Mesothelial cell of epicardium (in vitro differentiated cells): ENCODE measurements at regions not wholly inside any gene's neighbourhood (a gene's known extent, or its start where the extent isn't known, plus 50 kb on each side); places are given as distances from the start of the nearest gene placed in this dataset.
"Not testable (repeated sequence)": the region's sequence is repeated elsewhere in the genome, so short reads cannot be mapped to it uniquely, and the experiment has no call there.

Experiments
- DNase-seq, 2 experiments: peaks; one replicate each; pipeline ENCODE4 v3.0.0; 2021; ENCODE audit warnings: low spot score in 2 of 2; ENCODE audit not compliant: unreplicated experiment in 2 of 2
- H3K27ac Mint-ChIP-seq: 2 replicates; pipeline ENCODE4 v1.8.0; 2021; ENCODE audit warnings: mixed read lengths
- H3K27me3 Mint-ChIP-seq: 2 replicates; pipeline ENCODE4 v1.8.0; 2021; ENCODE audit warnings: low read depth, mixed read lengths
- H3K36me3 Mint-ChIP-seq: 2 replicates; pipeline ENCODE4 v1.8.0; 2021; ENCODE audit warnings: mixed read lengths
- H3K4me1 Mint-ChIP-seq: 2 replicates; pipeline ENCODE4 v1.8.0; 2021; ENCODE audit warnings: mixed read lengths
- H3K4me3 Mint-ChIP-seq: 2 replicates; pipeline ENCODE4 v1.8.0; 2021; ENCODE audit warnings: mild to moderate bottlenecking, moderate library complexity, mixed read lengths
- H3K9me3 Mint-ChIP-seq: 2 replicates; pipeline ENCODE4 v1.8.0; 2021; ENCODE audit warnings: mixed read lengths
- TF ChIP-seq, protein P1 (sequence below): fragments of 200-600 bp; sonication (generic); IDR thresholded peaks from one replicate; pipeline ENCODE4 v1.5.0; 2021; ENCODE audit warnings: antibody characterized with exemption; ENCODE audit not compliant: unreplicated experiment

DNA sequence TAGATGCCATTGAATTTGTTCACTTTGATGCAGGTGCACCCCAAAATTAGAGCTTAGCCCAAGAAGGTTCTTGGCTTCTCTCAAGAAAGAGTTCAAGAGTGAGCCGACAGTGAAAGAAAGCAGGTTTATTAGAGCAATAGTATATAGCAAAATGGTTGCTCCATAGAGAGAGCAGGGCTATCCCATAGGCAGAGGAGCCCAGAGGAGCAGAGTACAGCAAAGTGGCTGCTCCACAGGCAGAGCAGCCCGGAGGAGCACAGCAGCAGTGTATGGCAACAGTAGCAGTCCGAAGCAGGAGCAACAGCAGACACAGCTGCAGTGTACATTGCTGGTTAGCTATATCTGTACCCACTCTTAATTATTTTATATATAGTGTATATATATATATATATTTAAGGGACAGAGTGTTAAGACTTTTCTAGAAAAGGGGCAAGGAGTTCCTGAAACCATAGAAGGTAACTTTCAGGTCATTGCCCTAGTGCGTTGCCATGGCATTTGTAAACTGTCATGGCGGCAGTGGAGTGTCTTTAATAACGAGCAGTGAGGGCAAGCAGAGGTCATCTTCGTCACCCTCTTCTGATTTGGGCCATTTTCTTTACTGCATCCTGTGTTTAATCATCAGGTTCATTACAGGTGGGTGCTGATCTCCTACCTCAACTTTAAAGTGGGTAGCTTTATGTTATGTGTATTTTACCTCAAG is 222.7 kb downstream of the CYB561 start:
- Mint-ChIP-seq H3K27me3 (no peaks in the 10 kb centered on the region), H3K4me3 (no peak overlapping the region), H3K4me1 (no peaks in the 10 kb centered on the region), H3K36me3 (peaks cover 11% of the 10 kb centered on the region), H3K27ac (no peak overlapping the region), H3K9me3 (peaks cover 13% of the 10 kb centered on the region)
- DNase-seq, result no peak
- TF ChIP-seq, protein P1, sequence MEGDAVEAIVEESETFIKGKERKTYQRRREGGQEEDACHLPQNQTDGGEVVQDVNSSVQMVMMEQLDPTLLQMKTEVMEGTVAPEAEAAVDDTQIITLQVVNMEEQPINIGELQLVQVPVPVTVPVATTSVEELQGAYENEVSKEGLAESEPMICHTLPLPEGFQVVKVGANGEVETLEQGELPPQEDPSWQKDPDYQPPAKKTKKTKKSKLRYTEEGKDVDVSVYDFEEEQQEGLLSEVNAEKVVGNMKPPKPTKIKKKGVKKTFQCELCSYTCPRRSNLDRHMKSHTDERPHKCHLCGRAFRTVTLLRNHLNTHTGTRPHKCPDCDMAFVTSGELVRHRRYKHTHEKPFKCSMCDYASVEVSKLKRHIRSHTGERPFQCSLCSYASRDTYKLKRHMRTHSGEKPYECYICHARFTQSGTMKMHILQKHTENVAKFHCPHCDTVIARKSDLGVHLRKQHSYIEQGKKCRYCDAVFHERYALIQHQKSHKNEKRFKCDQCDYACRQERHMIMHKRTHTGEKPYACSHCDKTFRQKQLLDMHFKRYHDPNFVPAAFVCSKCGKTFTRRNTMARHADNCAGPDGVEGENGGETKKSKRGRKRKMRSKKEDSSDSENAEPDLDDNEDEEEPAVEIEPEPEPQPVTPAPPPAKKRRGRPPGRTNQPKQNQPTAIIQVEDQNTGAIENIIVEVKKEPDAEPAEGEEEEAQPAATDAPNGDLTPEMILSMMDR, result no peak

DNA sequence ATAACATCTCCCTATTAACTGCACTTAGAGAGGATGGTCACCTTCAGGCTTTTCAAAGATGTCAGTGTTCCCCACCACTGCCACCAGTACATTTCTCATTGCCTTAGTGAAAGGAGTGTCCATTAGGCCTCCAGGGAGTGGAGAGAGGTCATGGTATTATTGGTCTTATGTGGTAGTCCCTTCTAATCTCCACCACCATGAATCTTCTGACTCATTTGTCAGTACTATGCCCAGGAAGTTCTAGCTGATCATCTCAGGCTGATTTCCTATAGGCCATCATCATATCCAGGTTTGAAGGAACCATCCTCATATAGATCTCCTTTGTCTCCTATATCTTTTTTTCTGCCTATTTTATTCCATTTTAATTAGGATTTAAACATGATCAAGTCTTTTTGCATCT is 221.5 kb downstream of the CYB561 start:
- no peak overlapping the region for H3K27ac Mint-ChIP-seq
- DNase-seq, result no peak
- no peak overlapping the region for H3K4me3 Mint-ChIP-seq
- H3K4me1 Mint-ChIP-seq, result no peaks in the 10 kb centered on the region
- H3K36me3 Mint-ChIP-seq, result peaks cover 20% of the 10 kb centered on the region
- TF ChIP-seq, protein P1, result no peak
- H3K27me3 Mint-ChIP-seq, result no peaks in the 10 kb centered on the region
- peaks cover 24% of the 10 kb centered on the region for H3K9me3 Mint-ChIP-seq

DNA sequence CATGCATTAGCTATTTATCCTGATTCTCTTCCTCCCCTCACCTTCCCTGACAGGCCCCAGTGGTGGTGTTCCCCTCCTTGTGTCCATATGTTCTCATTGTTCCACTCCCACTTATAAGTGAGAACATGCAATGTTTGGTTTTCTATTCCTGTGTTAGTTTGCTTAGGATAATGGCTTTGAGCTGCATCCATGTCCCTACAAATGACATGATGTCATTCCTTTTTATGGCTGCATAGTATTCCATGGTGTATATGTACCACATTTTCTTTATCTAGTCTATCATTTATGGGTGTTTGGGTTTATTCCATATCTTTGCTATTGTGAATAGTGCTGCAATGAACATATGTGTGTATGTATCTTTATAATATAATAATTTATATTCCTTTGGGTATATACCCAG is 219.4 kb downstream of the CYB561 start:
- H3K4me1 Mint-ChIP-seq, H3K27ac Mint-ChIP-seq, DNase-seq, H3K27me3 Mint-ChIP-seq, H3K4me3 Mint-ChIP-seq: not testable (repeated sequence)
- peaks cover 37% of the 10 kb centered on the region for H3K36me3 Mint-ChIP-seq
- peaks cover 42% of the 10 kb centered on the region for H3K9me3 Mint-ChIP-seq

DNA sequence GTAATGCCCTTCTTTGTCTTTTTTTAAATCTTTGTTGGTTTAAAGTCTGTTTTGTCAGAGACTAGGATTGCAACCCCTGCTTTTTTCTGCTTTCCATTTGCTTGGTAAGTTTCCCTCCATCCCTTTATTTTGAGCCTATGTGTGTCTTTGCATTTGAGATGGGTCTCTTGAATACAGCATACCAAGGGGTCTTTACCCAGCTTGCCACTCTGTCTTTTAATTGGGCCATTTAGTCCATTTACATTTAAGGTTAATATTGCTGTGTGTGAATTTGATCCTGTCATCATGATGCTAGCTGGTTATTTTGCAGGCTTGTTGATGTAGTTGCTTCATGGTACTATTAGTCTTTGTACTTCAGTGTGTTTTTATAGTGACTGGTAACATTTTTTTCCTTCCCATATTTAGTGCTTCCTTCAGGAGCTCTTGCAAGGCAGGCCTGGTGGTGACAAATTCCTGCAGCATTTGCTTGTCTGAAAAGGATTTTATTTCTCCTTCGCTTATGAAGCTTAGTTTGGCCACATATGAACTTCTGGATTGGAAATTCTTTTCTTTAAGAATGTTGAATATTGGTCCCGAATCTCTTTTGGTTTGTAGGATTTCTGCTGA is 215.0 kb downstream of the CYB561 start:
- H3K36me3 Mint-ChIP-seq, result peaks cover 51% of the 10 kb centered on the region
- not testable (repeated sequence) for H3K4me1 Mint-ChIP-seq, H3K27ac Mint-ChIP-seq, DNase-seq, H3K4me3 Mint-ChIP-seq, H3K27me3 Mint-ChIP-seq
- peaks cover 52% of the 10 kb centered on the region for H3K9me3 Mint-ChIP-seq

DNA sequence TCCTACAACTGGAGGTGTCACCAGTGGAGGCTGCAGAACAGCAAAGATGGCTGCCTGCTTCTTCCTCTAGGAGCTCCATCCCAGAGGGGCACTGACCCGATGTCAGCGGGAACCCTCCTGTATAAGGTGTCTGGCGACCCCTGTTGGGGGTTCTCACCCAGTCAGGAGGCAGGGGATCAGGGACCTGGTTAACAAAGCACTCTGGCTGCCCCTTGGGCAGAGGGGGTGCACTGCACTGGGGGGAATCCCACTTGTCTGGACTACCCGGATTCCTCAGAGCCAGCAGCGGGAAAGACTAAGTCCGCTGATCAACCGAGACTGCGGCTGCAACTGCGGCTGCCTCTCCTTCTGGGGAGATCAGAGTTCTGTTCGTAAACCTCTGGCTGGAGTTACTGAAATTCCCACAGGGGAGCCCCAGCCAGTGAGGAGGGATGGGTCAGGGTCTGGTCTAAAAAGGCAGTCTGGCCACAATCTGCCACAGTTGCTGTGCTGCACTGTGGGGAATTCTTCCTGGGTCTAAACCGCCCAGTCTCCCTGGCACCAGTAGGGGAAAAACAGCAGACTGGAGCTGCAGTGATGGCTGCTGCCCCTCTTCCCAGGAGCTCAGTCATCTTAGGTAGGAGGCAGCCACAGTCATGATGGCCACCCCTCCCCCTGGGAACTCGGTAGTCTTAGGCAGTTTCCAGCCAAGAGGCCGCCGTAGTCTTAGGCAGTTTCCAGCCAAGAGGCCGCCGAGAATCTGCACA is 213.4 kb downstream of the CYB561 start:
- Mint-ChIP-seq H3K27me3 (no peaks in the 10 kb centered on the region), H3K36me3 (peaks cover 49% of the 10 kb centered on the region), H3K9me3 (peaks cover 46% of the 10 kb centered on the region), H3K4me3 (no peak overlapping the region), H3K4me1 (no peaks in the 10 kb centered on the region), H3K27ac (no peak overlapping the region)
- no peak for DNase-seq
- TF ChIP-seq, protein P1, result no peak

DNA sequence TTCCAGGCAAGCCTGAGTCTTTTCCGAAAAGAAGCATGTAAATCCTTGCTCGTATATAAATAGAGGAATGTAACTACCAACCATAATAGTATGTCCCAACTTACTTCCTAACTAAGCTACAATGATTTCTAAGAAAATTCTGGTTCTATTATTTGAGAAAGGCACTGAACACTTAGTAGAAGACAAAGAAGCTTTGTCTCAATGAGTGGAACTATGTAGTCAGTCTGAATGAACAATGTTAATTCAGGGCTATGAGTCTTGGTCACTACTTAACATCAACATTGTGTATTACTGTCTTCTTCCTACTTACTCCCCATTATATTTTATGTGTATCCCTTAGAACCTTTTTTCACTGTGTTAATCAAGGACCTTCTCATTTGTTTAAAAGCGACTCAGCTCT is 206.0 kb downstream of the CYB561 start:
- no peak for DNase-seq
- no peaks in the 10 kb centered on the region for H3K4me1 Mint-ChIP-seq
- H3K36me3 Mint-ChIP-seq, result peaks cover 50% of the 10 kb centered on the region
- H3K9me3 Mint-ChIP-seq, result peaks cover 23% of the 10 kb centered on the region
- no peaks in the 10 kb centered on the region for H3K27me3 Mint-ChIP-seq
- H3K4me3 Mint-ChIP-seq, result no peak overlapping the region
- no peak overlapping the region for H3K27ac Mint-ChIP-seq
- TF ChIP-seq, protein P1, result no peak
